ENCODE measurements at regions not wholly inside any gene's neighbourhood (a gene's known extent, or its start where the extent isn't known, plus 50 kb on each side); places are given as distances from the start of the nearest gene placed in this dataset.

GRCh38 chr7:41303709-41304108 is 399.2 kb downstream of the INHBA start:
- TF ChIP-seq ZNF592 (IDR thresholded peaks at IDR 0.05) (no peak), PRDM15 (CRISPR knock-in tag; IDR thresholded peaks at IDR 0.05) (no peak), ZNF274 (IDR thresholded peaks at IDR 0.05; ENCODE audit: insufficient read depth, insufficient read length) (no peak), BCL3 (IDR thresholded peaks at IDR 0.05; ENCODE audit: borderline replicate concordance, insufficient read depth, low read depth, low read length, poor library complexity, severe bottlenecking) (no peak), RFX5 (IDR thresholded peaks at IDR 0.05; ENCODE audit: low read depth, low read length) (no peak), ESRRA (IDR thresholded peaks at IDR 0.05; ENCODE audit: low read length) (no peak), BHLHE40 (IDR thresholded peaks at IDR 0.05; ENCODE audit: borderline replicate concordance in 1 of 2, low read depth in 2 of 2, low read length in 1 of 2) (no peak)

All from GM12878 (cell line).